ENCODE measurements at regions not wholly inside any gene's neighbourhood (a gene's known extent, or its start where the extent isn't known, plus 50 kb on each side); places are given as distances from the start of the nearest gene placed in this dataset.

- POLR2A ChIA-PET, result no interaction called here
- WGBS (ENCODE audit: low lambda C conversion rate), result 5% methylated on average over 4 of the region's 5 CpGs
- H3K4me3 ChIP-seq (replicated peaks in 1 of 3; ENCODE audit: insufficient read depth in 1 of 3, low read depth in 2 of 3, low read length in 3 of 3), result no peak overlapping the region
- H3K27me3 ChIP-seq (ENCODE audit: control insufficient read depth in 1 of 2, insufficient read depth in 2 of 2, low read length in 2 of 2), result peaks cover 7 to 73% of the 10 kb centered on the region in 2 experiments; a peak in 3 of 5 replicates
- H3K4me1 ChIP-seq (ENCODE audit: insufficient read depth, low read length), result peaks cover 15% of the 10 kb centered on the region
- no peaks in the 10 kb centered on the region for H3K79me2 ChIP-seq (ENCODE audit: insufficient read depth, low read length)
- no peaks in the 10 kb centered on the region for H3K9me3 ChIP-seq (ENCODE audit: low read length)
- no peak overlapping the region for H3K4me2 ChIP-seq (ENCODE audit: low read depth, low read length)
- no peaks in the 10 kb centered on the region for H3K36me3 ChIP-seq (replicated peaks in 1 of 2; ENCODE audit: control insufficient read depth in 1 of 2, insufficient read depth in 2 of 2, low read length in 2 of 2)
- DNase-seq (ENCODE audit: low spot score) (no peak), FAIRE-seq (no peak), ATAC-seq (no peak)
- CTCF ChIA-PET (ENCODE audit: low intra/inter-chr PET ratio, low total read pairs), result no interaction called here
- H3K27ac ChIP-seq (ENCODE audit: extremely low read length, insufficient read depth, low read length), result no peak overlapping the region
- H4K20me1 ChIP-seq (ENCODE audit: insufficient read depth, low read length), result no peaks in the 10 kb centered on the region
- in situ Hi-C loops (cut with HindIII; ENCODE audit: extremely low pct_ligation_motif_present, low pct_unique_long_range_greater_than_20kb) (loop anchor here (5.0 kb wide), 1 partner anchor 351 kb away; no protein-coding TSS in a partner anchor), intact Hi-C loops (cut with micrococcal nuclease; ENCODE audit: unreplicated experiment) (no loop called here)
- H2AFZ ChIP-seq (ENCODE audit: low read length), result no peak overlapping the region
- no peak for TF ChIP-seq ONECUT2 (CRISPR knock-in tag; IDR thresholded peaks at IDR 0.05)
- no peak for TF ChIP-seq HNRNPLL (IDR thresholded peaks at IDR 0.05; ENCODE audit: low read depth, low read length, poor library complexity, severe bottlenecking)
- no peak for TF ChIP-seq TFE3 (CRISPR knock-in tag; IDR thresholded peaks at IDR 0.05)
- no peak for TF ChIP-seq ZBED4 (CRISPR knock-in tag; IDR thresholded peaks at IDR 0.05; ENCODE audit: borderline replicate concordance)
- TF ChIP-seq NR0B2 (CRISPR knock-in tag; IDR thresholded peaks at IDR 0.05), result no peak
- TF ChIP-seq MED8 (CRISPR knock-in tag; IDR thresholded peaks at IDR 0.05; ENCODE audit: insufficient replicate concordance), result no peak
- no peak for TF ChIP-seq POLR2G (IDR thresholded peaks at IDR 0.05; ENCODE audit: low read depth, low read length)
- no peak for TF ChIP-seq ZNF160 (CRISPR knock-in tag; IDR thresholded peaks at IDR 0.05)
- no peak for TF ChIP-seq ZNF549 (CRISPR knock-in tag; IDR thresholded peaks at IDR 0.05)
- no peak for TF ChIP-seq EHMT2 (IDR thresholded peaks at IDR 0.05; ENCODE audit: borderline replicate concordance, low read depth, low read length)
- TF ChIP-seq ZSCAN30 (CRISPR knock-in tag; IDR thresholded peaks at IDR 0.05), result no peak
- no peak for TF ChIP-seq PHF21A (CRISPR knock-in tag; IDR thresholded peaks at IDR 0.05)
- no peak for TF ChIP-seq ZSCAN20 (CRISPR knock-in tag; IDR thresholded peaks at IDR 0.05; ENCODE audit: borderline replicate concordance)
- no peak for TF ChIP-seq STAT5B (CRISPR knock-in tag; IDR thresholded peaks at IDR 0.05)
- no peak for TF ChIP-seq ZNF34 (CRISPR knock-in tag; IDR thresholded peaks at IDR 0.05; ENCODE audit: borderline replicate concordance)
- no TSS peak for BruUV-seq (replicated peaks)
- no peak overlapping the region for H3K9ac ChIP-seq (ENCODE audit: insufficient read depth, low read depth, low read length)
Measured at GRCh38 chr5:1666221-1666620, 133.4 kb downstream of the MRPL36 start.

Measured in HepG2 (cell line).